GM19397 (cell line): ENCODE measurements at regions not wholly inside any gene's neighbourhood (a gene's known extent, or its start where the extent isn't known, plus 50 kb on each side); places are given as distances from the start of the nearest gene placed in this dataset.

Source experiments
- ATAC-seq: cut with Tn5 transposase; IDR thresholded peaks from one replicate; pipeline ENCODE4 v1.9.1; 2021; ENCODE audit warnings: mild to moderate bottlenecking, moderate library complexity; ENCODE audit not compliant: unreplicated experiment

DNA sequence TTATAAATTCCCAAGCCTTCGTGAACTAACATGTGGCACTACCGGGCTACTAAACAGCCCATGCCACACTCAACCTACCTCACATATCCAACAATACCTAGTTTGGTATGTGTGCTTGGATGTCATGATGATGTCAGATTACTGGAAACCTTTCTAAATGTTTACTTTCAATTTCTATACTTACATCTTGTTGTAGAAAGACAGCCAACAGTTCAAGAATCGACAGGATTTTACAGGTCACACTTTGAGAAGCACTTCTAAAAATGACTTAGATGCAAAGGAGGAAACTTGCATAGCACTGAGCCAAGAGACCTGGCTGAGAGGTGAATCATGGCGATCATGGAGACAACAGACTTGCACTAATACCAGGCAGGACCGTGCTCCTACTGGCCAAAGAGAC is 209.9 kb downstream of the COL4A1 start:
- no peak for ATAC-seq

DNA sequence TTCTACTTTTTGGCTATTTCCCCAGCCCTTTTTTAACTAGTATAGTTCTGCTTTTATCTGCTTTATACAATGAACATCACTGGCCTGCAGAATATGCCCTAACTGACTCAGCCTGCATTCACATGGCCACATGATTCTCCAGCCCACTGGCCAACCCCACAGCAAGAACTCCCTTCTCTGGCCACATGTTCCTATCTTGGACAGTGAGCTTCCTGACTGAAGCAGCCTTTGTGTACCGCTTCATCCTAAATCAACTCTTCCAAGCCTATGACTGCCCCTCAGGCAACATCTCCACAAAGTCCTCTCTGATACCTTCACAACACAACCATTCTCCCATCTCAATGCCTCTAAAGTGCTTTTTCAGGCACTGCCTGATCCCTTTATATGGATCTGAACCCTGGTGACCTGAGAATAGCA is 214.1 kb downstream of the COL4A1 start:
- no peak for ATAC-seq

DNA sequence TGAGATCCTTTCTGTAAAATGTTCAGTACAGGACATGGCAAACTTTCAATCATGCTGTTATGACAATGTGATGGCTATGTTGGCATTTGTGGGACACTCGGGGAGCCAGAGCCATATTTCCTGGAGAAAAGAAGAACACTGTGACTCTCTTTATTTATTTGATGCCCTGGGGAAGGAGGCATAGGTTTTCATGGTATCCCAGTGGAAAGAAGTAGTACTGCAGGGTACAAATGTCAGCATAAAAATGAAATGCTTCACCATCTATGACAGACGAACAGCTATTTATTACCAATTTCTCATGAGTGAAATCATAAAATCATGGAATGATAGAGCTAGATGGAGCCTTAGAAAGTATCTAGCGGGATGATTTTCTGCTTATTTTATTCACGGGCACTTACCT is 217.1 kb downstream of the COL4A1 start:
- no peak for ATAC-seq

DNA sequence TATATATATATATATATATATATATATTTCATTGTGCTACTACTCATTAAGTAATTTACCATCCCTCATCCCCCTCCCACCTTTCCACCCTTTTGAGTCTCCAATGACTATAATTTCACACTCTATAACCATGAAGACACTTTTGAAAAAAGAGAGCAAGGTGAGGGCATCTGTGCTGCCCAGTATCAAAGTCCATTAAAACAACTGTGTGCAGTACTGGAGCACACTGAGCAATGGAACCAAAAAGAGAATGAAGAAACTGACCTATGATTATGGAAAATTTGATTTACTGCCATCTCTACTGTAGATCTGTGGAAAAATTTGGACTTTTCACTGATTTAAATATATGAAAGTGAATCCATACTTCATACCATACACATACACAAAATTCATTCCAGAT is 217.9 kb downstream of the COL4A1 start:
- no peak for ATAC-seq

- no peak for ATAC-seq
Observed at GRCh38 chr13:110073982-110074381, 233.0 kb downstream of the COL4A1 start.

GRCh38 chr13:110070511-110071120 is 236.3 kb downstream of the COL4A1 start:
- no peak for ATAC-seq

DNA sequence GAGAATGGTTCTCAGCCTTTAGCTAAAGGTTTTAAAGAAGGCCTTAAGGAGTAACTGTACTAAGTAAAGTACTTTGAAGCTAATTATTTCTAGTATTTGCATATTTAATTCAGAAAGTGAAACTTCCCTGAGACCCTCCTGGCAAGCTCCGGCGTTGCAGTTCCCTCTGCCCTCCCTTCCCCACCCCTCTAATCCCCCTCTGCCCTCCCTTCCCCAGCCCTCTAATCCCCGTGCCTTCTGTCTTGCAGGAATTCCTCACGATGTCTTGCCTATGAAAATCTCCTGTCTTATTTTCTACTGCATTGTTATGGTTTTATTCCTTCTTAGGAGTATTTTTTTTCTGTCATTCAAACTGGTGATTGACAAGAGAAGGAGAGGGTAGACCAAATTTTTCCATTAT is 236.9 kb downstream of the COL4A1 start:
- no peak for ATAC-seq

DNA sequence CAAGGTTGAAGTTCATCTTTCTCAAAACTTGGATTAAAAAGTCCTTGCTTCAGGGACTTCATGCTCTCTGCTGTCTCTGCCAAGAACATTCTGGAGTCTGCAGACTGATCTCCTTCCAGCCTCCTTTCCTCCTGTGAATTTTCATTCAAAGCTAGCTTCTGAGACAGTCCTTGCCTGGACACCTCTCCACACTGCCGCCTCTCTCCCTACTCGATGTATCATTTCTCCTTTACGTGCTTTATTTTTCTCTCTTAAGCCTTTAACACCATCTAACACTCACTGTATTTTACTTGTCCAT is 238.8 kb downstream of the COL4A1 start:
- no peak for ATAC-seq

GRCh38 chr13:110067355-110068175 is 239.4 kb downstream of the COL4A1 start:
- no peak for ATAC-seq

GRCh38 chr13:110065780-110066179 is 241.2 kb downstream of the COL4A1 start:
- no peak for ATAC-seq

DNA sequence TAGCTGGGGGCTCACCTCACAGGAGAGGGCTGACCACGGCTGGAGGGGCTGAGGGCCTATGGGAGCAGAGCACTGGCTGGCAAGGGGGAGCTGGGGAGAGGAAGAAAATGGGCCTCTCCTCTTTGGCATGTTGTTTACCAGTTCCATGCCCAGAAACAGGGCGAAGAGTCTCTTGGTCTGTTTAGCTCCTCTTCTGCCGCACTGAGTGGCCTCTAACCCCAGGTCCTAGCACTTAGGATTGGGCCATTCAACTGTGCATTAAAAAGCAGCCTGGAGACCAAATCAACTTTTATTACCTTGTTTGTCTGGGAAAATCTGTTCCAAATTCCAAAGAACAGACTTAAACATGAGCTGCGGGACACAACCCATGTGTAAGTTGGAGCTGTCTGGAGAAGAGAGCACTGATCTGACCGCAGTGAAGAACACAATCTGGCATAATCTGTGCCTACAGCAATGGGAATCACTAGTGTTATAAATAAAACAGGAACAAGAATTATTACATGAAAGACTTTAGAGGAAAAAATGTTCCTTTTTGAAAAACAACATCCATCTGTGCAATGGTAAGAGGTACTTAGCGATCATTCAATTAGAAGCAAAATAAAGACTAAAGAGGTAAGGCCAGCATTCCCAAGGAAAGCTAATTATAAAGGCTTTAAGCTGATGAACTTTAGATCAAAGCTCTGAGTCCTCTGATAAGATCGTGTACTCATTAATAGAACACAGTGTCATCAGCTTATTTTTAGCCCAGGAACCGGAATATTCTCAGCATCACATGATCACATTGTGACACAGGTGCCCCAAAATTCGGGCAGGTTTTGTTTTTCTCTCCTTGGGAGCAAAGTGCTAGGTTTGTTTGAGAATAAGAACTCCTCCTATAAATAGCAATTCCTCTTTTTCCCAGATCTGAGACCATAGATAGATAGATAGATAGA is 243.2 kb downstream of the COL4A1 start:
- no peak for ATAC-seq

DNA sequence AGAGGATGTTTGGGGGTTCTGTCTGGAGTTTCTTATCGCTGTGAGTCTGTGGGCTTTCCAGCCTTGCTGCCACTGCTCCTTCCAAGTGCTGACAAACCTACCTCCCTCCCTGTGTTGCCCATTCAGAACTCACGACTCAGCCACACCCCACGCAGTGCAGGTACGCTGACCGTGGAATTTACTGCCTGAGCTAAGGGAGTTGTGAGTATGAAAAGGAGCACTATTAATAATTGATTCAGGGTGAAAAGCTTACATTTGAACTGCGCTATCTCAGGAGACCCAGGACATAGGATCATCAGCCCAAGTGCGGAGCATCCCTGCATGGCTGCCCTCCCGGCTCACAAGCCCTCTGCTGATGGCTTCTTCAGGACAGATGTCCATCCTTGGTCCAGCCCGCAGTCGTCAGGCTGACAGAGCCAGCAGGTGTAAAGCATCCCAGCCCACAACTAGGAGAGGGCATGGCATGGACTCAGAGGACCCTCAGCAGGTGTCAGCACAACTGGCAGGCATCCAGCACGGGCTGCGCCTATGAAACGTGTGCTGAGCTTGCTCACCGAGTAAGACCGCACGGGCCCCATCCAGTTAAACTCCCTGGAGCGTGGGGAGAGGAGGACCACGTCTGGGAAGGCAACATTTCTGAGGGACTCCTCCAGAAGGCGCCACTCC is 244.0 kb downstream of the COL4A1 start:
- ATAC-seq = no peak

GRCh38 chr13:110062077-110062776 is 244.7 kb downstream of the COL4A1 start:
- ATAC-seq = no peak

GRCh38 chr13:110061270-110061669 is 245.7 kb downstream of the COL4A1 start:
- no peak for ATAC-seq

DNA sequence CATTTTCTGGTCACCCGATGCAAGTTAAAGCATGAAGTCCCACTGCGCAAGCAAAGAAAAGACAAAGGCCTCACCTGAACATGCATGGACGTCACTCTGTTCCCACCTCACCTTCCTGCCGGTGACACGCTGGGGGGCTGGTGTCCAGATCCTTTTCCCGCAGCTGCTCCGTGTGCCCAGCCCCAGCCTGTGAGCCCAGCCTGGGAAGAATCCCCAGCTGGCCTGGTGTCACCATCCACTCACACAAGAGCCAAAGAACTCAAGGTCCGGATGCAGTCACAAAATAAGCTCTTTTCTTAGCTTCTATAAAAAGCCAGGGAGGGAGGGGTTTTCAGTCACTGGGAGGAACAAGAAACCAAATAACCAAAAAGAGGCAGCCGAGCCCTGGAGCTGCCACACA is 249.9 kb downstream of the COL4A1 start:
- ATAC-seq = no peak

DNA sequence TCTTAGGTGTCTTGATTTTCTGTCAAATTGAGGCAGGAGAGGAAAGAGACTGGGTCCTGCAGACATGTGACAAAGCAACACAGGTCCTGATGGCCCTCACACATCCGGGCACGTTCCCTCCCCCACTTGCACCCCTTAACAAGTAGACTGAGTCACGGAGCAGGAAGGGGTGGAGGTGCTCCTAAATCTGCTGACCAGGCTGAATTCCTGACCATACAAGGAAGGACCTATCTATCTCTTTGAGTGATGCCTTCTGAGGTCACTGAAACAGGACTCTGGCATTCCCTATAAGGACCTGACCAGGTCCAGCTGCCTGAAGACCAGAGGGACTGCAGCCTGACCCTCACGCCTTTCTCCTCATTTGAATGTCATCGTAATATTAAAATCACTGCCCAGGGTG is 250.3 kb downstream of the COL4A1 start:
- ATAC-seq = no peak

- ATAC-seq = peak; percentile 67
Observed at GRCh38 chr13:110055089-110055488, 251.9 kb downstream of the COL4A1 start.

- ATAC-seq = no peak
Observed at GRCh38 chr13:110054041-110054440, 252.9 kb downstream of the COL4A1 start.

DNA sequence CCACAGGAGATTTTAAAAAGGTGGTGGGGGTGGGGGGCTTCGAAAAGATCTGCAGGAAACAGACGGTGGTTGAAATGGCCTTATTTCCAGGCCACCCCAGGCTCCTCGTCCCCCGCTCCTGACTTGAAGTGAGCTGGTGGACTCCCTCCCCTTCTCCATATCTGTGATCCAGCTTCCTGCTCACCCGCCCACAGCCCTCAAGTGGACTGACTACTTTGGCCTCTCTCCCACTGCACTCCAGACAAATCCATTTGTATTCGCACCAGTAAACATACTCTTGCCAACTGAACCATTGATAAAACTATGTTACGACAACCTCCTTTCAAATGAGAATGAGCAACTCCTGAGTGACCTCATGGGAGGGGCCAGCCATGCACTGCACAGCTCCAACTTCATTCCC is 259.5 kb downstream of the COL4A1 start:
- no peak for ATAC-seq

DNA sequence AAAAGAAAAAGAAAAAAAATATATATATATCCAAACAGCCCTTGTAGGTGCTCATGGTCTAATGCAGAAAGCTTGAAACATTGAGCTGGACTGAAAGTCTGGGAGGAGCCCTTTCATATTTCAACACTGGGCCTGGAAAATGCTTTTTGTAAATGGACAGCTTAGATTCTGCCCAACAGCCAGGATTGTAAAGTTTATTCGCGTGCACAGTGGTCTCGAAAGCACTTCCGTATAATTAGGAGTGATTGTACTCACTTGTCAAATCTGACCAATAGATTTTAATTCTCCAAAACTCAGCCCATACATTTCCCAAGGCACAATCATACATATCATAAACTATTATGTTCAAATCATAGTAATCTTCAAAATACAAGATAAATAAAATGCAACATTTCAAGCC is 260.1 kb downstream of the COL4A1 start:
- no peak for ATAC-seq

GRCh38 chr13:110045919-110046318 is 259.5 kb upstream of the IRS2 start:
- no peak for ATAC-seq
